Caki2 (cell line): ENCODE measurements at regions not wholly inside any gene's neighbourhood (a gene's known extent, or its start where the extent isn't known, plus 50 kb on each side); places are given as distances from the start of the nearest gene placed in this dataset.

ENCODE experiments used
- DNase-seq: peaks from one replicate; pipeline ENCODE4 v3.0.0-alpha.2; 2015; ENCODE audit warnings: low read depth
- in situ Hi-C: cut with HindIII; loops from 2 replicates; pipeline ENCODE4 v1.10.0; 2016; ENCODE audit warnings: low sequenced_read_pairs, low pct_unique_long_range_greater_than_20kb, mixed read lengths

DNA sequence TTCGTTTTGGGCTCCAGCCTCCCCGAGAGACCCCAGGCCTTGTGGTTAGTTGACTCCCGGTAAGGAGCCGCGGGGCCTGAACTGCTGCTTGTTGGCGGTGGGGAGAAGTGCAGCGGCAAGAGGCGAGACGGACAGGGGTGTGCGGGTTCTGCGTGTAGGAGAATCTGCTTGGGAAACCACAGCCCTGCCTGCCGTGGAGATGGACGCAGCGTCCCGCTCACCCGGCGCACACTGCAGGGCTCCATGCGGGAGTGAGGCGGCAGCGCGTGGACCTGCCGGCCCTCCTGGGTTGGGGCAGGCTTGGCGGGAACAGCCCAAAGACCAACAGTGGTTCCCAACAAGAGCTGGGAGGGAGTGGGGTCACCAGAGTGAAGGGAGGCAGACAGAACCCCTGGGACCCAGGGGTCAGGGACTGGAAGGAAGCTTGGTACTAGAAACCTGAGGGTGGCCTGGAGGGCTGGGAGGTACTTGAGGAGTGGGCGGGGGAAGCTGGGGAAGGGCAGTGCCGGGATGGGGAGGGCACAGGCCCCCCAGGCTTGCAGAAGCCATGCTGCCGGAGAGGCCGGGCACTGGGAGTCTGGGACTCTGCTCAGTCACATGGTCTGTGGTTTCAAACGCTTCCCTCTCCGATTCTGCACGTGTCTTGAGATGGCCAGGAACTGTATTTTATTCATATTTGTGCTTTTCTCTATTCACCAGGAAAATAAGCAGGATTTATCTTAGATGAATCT lies 70.8 kb downstream of the RGS12 start:
- in situ Hi-C loops: no loop called here
- DNase-seq: no peak

- in situ Hi-C loops: no loop called here
- no peak for DNase-seq
These were observed 71.4 kb downstream of the RGS12 start for GRCh38 chr4:3364199-3364598.

DNA sequence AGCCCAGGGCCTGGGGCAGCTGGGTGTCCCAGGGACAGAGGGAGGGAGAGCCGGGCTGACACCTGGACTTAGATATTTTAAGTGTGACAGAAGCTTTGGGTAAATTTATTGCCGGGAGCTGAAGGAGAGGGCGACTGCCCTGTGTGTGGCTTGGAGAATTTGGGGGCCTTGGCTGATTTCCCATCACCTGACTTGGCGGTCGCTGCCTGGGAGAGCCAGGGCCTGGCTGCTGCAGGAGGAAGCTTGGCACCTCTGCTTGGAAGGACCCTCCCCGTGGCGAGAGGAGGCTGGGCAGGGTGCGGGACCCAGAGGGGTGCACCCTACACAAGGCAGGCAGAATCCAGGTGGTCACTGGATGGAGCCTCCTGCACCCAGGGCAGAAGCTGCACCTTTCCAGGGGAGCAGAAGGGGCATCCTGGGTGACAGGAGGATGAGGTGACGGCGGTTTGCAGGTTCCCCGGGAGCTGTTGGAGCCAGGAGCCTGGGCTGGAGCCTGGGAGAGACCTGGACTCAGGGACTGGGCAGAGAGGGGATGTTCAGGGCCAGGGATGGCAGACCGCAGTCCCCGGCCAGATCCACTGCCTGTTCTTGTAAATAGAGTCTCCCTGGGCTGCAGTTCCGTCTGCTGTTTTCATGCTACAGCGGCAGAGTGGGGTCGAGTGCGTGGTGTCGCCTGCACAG lies 72.0 kb downstream of the RGS12 start:
- in situ Hi-C loops: no loop called here
- no peak for DNase-seq

- DNase-seq: no peak
- in situ Hi-C loops: no loop called here
These were observed 72.5 kb downstream of the RGS12 start for GRCh38 chr4:3365326-3365725.

GRCh38 chr4:3365871-3366842 lies 73.3 kb downstream of the RGS12 start:
- in situ Hi-C loops: no loop called here
- DNase-seq: no peak

GRCh38 chr4:3366893-3367775 lies 74.3 kb downstream of the RGS12 start:
- DNase-seq: no peak
- in situ Hi-C loops: no loop called here

- in situ Hi-C loops: no loop called here
- no peak for DNase-seq
These were observed 73.9 kb upstream of the HGFAC start for GRCh38 chr4:3367866-3368265.

DNA sequence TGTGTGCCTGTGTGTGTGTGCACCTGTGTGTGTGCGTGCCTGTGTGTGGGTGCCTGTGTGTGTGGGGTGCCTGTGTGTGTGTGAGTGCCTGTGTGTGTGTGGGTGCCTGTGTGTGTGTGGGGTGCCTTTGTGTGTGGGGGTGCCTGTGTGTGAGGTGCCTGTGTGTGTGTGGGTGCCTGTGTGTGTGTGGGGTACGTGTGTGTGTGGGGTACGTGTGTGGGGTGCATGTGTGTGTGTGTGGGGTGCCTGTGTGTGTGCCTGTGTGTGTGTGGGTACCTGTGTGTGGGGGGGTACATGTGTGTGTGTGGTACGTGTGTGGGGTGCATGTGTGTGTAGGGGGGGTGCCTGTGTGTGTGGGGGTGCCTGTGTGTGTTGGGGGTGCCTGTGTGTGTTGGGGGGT lies 73.4 kb upstream of the HGFAC start:
- in situ Hi-C loops: no loop called here

GRCh38 chr4:3368841-3369760 lies 72.7 kb upstream of the HGFAC start:
- no peak for DNase-seq
- in situ Hi-C loops: no loop called here

More for the DNA sequence above, 73.4 kb upstream of the HGFAC start:
- no peak for DNase-seq

DNA sequence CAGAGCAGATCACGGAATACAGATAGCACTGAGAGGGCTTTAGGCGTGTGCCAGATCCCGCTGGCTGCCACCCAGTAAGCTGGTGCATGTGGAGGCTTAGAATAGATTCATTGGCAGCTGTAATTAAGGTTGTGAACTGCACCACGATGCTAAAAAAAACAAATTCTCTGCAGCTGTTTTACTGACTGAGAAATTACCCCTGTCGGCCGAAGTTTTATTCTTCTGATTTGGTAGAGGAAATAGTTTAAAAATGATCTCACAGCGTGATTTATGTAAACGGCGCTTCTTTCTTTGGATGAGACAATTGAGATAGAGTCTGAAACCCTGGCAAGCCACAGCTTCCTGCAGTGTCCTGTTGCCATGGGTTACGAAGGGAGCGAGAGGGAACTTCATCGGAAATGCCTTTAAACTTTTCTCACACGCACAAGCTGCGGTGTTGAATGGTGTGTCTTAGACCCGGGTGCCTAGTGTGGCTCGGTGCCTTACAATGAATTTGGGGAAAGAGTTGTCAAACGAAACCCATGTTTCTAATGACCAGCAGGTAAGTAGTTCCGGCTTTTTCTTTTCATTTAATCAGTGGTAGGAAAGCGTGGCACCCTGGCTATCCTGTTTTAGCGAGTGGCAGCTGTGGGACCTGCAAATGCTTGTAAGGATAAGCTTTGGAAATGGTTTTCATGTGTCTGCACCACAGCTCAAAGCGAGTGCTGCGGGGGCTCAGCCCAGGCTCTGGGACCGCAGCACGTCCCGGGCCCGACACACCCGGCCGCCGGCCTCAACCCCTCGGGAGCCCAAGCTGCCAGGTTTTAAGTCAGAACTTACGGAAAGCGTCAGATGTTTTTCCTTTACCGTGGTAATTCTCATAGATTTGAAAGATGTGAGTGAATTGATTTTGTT lies 71.7 kb upstream of the HGFAC start:
- in situ Hi-C loops: no loop called here
- DNase-seq: no peak

DNA sequence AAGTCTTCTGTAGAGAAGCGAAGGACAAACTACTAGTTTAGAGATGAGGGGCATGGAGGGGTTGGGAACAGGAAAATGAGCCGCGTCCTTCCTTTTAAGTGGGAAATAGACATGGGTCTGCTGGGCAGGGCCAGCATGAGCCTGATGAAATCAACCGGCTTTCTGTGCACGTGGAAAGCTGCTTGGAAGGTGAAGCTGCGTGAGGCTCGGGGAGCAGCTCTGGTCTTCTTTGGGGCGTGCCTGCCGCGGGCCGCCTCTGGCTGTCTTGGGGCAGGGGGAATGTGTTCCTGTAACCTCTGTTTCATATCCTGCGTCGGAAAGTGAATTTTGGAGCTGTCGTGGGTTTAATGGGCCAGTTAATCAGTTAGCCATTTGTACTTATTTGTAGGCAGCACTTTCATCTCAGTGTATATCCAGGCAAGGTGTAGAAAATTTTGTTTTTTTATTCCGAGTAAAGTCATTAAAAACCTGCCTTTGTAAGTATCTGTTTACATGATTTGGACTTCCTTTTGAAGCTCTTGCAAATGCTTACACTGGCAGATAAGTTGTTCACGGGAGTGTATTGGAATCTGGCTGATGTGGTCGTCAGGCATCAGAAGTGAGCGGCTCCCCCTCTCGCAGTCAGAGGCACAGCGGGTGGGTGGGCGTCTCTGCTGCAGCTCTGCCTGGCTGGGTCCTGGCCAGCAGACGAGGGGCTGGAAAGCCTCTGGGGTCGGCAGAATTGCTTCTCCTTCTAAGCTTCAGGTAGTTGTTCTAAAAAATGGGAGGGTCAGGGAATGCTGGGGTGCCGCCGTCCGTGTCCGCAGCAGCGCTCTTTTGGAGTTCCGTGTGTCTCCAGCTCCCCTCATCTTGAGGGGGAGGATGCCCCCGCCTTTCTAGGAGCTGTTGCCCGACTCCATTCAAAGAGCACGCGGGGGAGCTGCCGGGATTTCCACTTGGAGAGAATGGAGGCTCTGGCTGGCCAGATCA lies 70.5 kb upstream of the HGFAC start:
- in situ Hi-C loops: no loop called here
- no peak for DNase-seq

GRCh38 chr4:3372264-3372932 lies 69.4 kb upstream of the HGFAC start:
- in situ Hi-C loops: no loop called here
- no peak for DNase-seq

- no peak for DNase-seq
- in situ Hi-C loops: no loop called here
These were observed 68.8 kb upstream of the HGFAC start for GRCh38 chr4:3372933-3373465.

GRCh38 chr4:3373468-3373867 lies 68.3 kb upstream of the HGFAC start:
- in situ Hi-C loops: no loop called here
- no peak for DNase-seq
